ENCODE measurements at regions not wholly inside any gene's neighbourhood (a gene's known extent, or its start where the extent isn't known, plus 50 kb on each side); places are given as distances from the start of the nearest gene placed in this dataset.

- TF ChIP-seq CTCF (conservative IDR thresholded peaks at IDR 0.05 in 1 of 2, IDR thresholded peaks at IDR 0.05 in 1 of 2; ENCODE audit: extremely low read depth in 1 of 2, insufficient read depth in 1 of 2, low read depth in 1 of 2, low read length in 2 of 2): no peak
- TF ChIP-seq EZH2 (IDR thresholded peaks at IDR 0.05; ENCODE audit: borderline replicate concordance, low read length): no peak
Observed at GRCh38 chr5:23007762-23008161, 154.6 kb upstream of the CDH12 start.

Measured in mammary epithelial cell (primary cell).